ENCODE measurements at regions not wholly inside any gene's neighbourhood (a gene's known extent, or its start where the extent isn't known, plus 50 kb on each side); places are given as distances from the start of the nearest gene placed in this dataset.
"Not testable (repeated sequence)": the region's sequence is repeated elsewhere in the genome, so short reads cannot be mapped to it uniquely, and the experiment has no call there.

GRCh38 chr15:38795471-38796245, 231.0 kb upstream of the RASGRP1 start:
- H3K27me3 Mint-ChIP-seq, result peaks cover 3% of the 10 kb centered on the region

GRCh38 chr15:38796589-38796988, 232.0 kb upstream of the RASGRP1 start:
- Mint-ChIP-seq H3K27me3 (peaks cover 3% of the 10 kb centered on the region), H3K9me3 (peaks cover 2 to 6% (median 4%) of the 10 kb centered on the region in 3 donors), H3K36me3 (no peaks in the 10 kb centered on the region), H3K27ac (no peak overlapping the region), H3K4me1 (no peaks in the 10 kb centered on the region), H3K4me3 (no peak overlapping the region)

More at GRCh38 chr15:38795471-38796245, 231.0 kb upstream of the RASGRP1 start:
- peaks cover 2 to 6% (median 4%) of the 10 kb centered on the region in 3 donors for H3K9me3 Mint-ChIP-seq
- no peaks in the 10 kb centered on the region for H3K36me3 Mint-ChIP-seq
- H3K27ac Mint-ChIP-seq, result no peak overlapping the region
- no peak overlapping the region for H3K4me3 Mint-ChIP-seq
- H3K4me1 Mint-ChIP-seq, result no peaks in the 10 kb centered on the region

- H3K27ac Mint-ChIP-seq, H3K27me3 Mint-ChIP-seq, H3K4me1 Mint-ChIP-seq, H3K4me3 Mint-ChIP-seq, H3K9me3 Mint-ChIP-seq, H3K36me3 Mint-ChIP-seq: not testable (repeated sequence)
Observed at GRCh38 chr15:38797506-38797905, 232.9 kb upstream of the RASGRP1 start.

GRCh38 chr15:38799202-38799601, 234.6 kb upstream of the RASGRP1 start:
- H3K4me3 Mint-ChIP-seq, H3K4me1 Mint-ChIP-seq, H3K27me3 Mint-ChIP-seq, H3K36me3 Mint-ChIP-seq, H3K27ac Mint-ChIP-seq, H3K9me3 Mint-ChIP-seq: not testable (repeated sequence)

- H3K27ac Mint-ChIP-seq, result no peak overlapping the region
- H3K27me3 Mint-ChIP-seq, result no peaks in the 10 kb centered on the region
- no peaks in the 10 kb centered on the region for H3K36me3 Mint-ChIP-seq
- H3K9me3 Mint-ChIP-seq, result peaks cover 0 to 2% (median 0%) of the 10 kb centered on the region in 3 donors
- H3K4me1 Mint-ChIP-seq, result no peaks in the 10 kb centered on the region
- no peak overlapping the region for H3K4me3 Mint-ChIP-seq
Observed at GRCh38 chr15:38809621-38810020, 245.0 kb upstream of the RASGRP1 start.

- H3K27ac Mint-ChIP-seq, result no peak overlapping the region
- H3K4me3 Mint-ChIP-seq, result no peak overlapping the region
- peaks cover 0 to 2% (median 0%) of the 10 kb centered on the region in 3 donors for H3K9me3 Mint-ChIP-seq
Observed at GRCh38 chr15:38810686-38811085, 246.1 kb upstream of the RASGRP1 start.

GRCh38 chr15:38814254-38814653, 249.6 kb upstream of the RASGRP1 start:
- H3K4me3 Mint-ChIP-seq, H3K4me1 Mint-ChIP-seq, H3K27ac Mint-ChIP-seq, H3K36me3 Mint-ChIP-seq, H3K9me3 Mint-ChIP-seq, H3K27me3 Mint-ChIP-seq: not testable (repeated sequence)

More at GRCh38 chr15:38810686-38811085, 246.1 kb upstream of the RASGRP1 start:
- Mint-ChIP-seq H3K4me1 (no peaks in the 10 kb centered on the region), H3K36me3 (no peaks in the 10 kb centered on the region), H3K27me3 (no peaks in the 10 kb centered on the region)

- Mint-ChIP-seq H3K27ac (no peak overlapping the region), H3K4me1 (peaks cover 0 to 3% (median 1%) of the 10 kb centered on the region in 3 donors), H3K27me3 (peaks cover 3% of the 10 kb centered on the region), H3K36me3 (no peaks in the 10 kb centered on the region), H3K4me3 (no peak overlapping the region), H3K9me3 (peaks cover 0 to 2% (median 0%) of the 10 kb centered on the region in 3 donors)
Observed at GRCh38 chr15:38814891-38815290, 250.3 kb upstream of the RASGRP1 start.

GRCh38 chr15:38817427-38818156, 253.0 kb upstream of the RASGRP1 start:
- no peaks in the 10 kb centered on the region for H3K9me3 Mint-ChIP-seq
- peak overlapping the region in 1 of 4 donors; percentile 42 for H3K4me3 Mint-ChIP-seq
- no peaks in the 10 kb centered on the region for H3K36me3 Mint-ChIP-seq
- H3K27me3 Mint-ChIP-seq, result peaks cover 3% of the 10 kb centered on the region
- H3K4me1 Mint-ChIP-seq, result peaks cover 0 to 3% (median 1%) of the 10 kb centered on the region in 3 donors
- H3K27ac Mint-ChIP-seq, result no peak overlapping the region

- Mint-ChIP-seq H3K9me3 (peaks cover 0 to 4% (median 0%) of the 10 kb centered on the region in 3 donors), H3K4me3 (peak overlapping the region in 1 of 4 donors; percentile 42), H3K4me1 (peaks cover 0 to 3% (median 1%) of the 10 kb centered on the region in 3 donors), H3K36me3 (no peaks in the 10 kb centered on the region), H3K27me3 (peaks cover 3% of the 10 kb centered on the region), H3K27ac (no peak overlapping the region)
Observed at GRCh38 chr15:38818157-38818790, 253.7 kb upstream of the RASGRP1 start.

GRCh38 chr15:38819387-38819950, 254.9 kb upstream of the RASGRP1 start:
- no peak overlapping the region for H3K4me3 Mint-ChIP-seq
- H3K27ac Mint-ChIP-seq, result no peak overlapping the region
- peaks cover 3% of the 10 kb centered on the region for H3K27me3 Mint-ChIP-seq
- peaks cover 0 to 4% (median 0%) of the 10 kb centered on the region in 3 donors for H3K9me3 Mint-ChIP-seq
- peaks cover 0 to 3% (median 1%) of the 10 kb centered on the region in 3 donors for H3K4me1 Mint-ChIP-seq
- H3K36me3 Mint-ChIP-seq, result no peaks in the 10 kb centered on the region

- Mint-ChIP-seq H3K36me3 (no peaks in the 10 kb centered on the region), H3K27me3 (no peaks in the 10 kb centered on the region), H3K27ac (no peak overlapping the region), H3K4me3 (no peak overlapping the region), H3K9me3 (peaks cover 0 to 4% (median 0%) of the 10 kb centered on the region in 3 donors), H3K4me1 (no peaks in the 10 kb centered on the region)
Observed at GRCh38 chr15:38823263-38823662, 258.6 kb upstream of the RASGRP1 start.

GRCh38 chr15:38824719-38825118, 260.1 kb upstream of the RASGRP1 start:
- Mint-ChIP-seq H3K27ac (no peak overlapping the region), H3K27me3 (no peaks in the 10 kb centered on the region), H3K4me1 (no peaks in the 10 kb centered on the region), H3K36me3 (no peaks in the 10 kb centered on the region), H3K4me3 (no peak overlapping the region), H3K9me3 (peaks cover 0 to 4% (median 0%) of the 10 kb centered on the region in 3 donors)

GRCh38 chr15:38826880-38827279, 262.3 kb upstream of the RASGRP1 start:
- H3K27ac Mint-ChIP-seq, result no peak overlapping the region
- peaks cover 0 to 7% (median 4%) of the 10 kb centered on the region in 3 donors for H3K9me3 Mint-ChIP-seq
- no peaks in the 10 kb centered on the region for H3K4me1 Mint-ChIP-seq
- H3K36me3 Mint-ChIP-seq, result no peaks in the 10 kb centered on the region
- no peak overlapping the region for H3K4me3 Mint-ChIP-seq
- H3K27me3 Mint-ChIP-seq, result no peaks in the 10 kb centered on the region

- Mint-ChIP-seq H3K27ac (no peak overlapping the region), H3K36me3 (no peaks in the 10 kb centered on the region), H3K4me1 (no peaks in the 10 kb centered on the region), H3K27me3 (no peaks in the 10 kb centered on the region), H3K4me3 (no peak overlapping the region), H3K9me3 (peaks cover 0 to 13% (median 0%) of the 10 kb centered on the region in 3 donors)
Observed at GRCh38 chr15:38828031-38828532, 263.5 kb upstream of the RASGRP1 start.
